Astrocyte (in vitro differentiated cells and primary cell): ENCODE measurements at regions not wholly inside any gene's neighbourhood (a gene's known extent, or its start where the extent isn't known, plus 50 kb on each side); places are given as distances from the start of the nearest gene placed in this dataset.

ENCODE experiments used
- DNase-seq: peaks from one replicate; pipeline ENCODE4 v3.0.0-alpha.2; 2010; ENCODE audit warnings: low read depth
- FAIRE-seq: peaks from 2 replicates; lab custom pipeline; 2011; peaks lifted over from hg19 to GRCh38; lab: Jason Lieb, UNC
- H2AFZ ChIP-seq: 2 replicates; pipeline ENCODE4 v1.6.0; 2012; ENCODE audit warnings: low read depth, low read length, inconsistent platforms
- H3K27ac ChIP-seq: 2 replicates; pipeline ENCODE4 v1.5.1; 2011; ENCODE audit warnings: low read depth, low read length, inconsistent platforms
- H3K27me3 ChIP-seq: 2 replicates; pipeline ENCODE4 v1.6.0; 2011; ENCODE audit warnings: low read length, inconsistent platforms; ENCODE audit not compliant: insufficient read depth
- H3K36me3 ChIP-seq: 2 replicates; pipeline ENCODE4 v1.5.1; 2011; ENCODE audit warnings: low read length, inconsistent platforms; ENCODE audit not compliant: insufficient read depth
- H3K4me1 ChIP-seq: 2 replicates; pipeline ENCODE4 v1.5.1; 2011; ENCODE audit warnings: low read length, inconsistent platforms; ENCODE audit not compliant: insufficient read depth
- H3K4me2 ChIP-seq: 2 replicates; pipeline ENCODE4 v1.6.0; 2012; ENCODE audit warnings: low read length, inconsistent platforms
- H3K4me3 ChIP-seq: 2 replicates; pipeline ENCODE4 v1.5.1; 2011; ENCODE audit warnings: low read depth, mild to moderate bottlenecking, low read length, inconsistent platforms; ENCODE audit not compliant: insufficient read depth
- H3K79me2 ChIP-seq: 2 replicates; pipeline ENCODE4 v1.6.0; 2012; ENCODE audit warnings: mild to moderate bottlenecking, low read length, inconsistent platforms; ENCODE audit not compliant: insufficient read depth
- H3K9ac ChIP-seq: 2 replicates; pipeline ENCODE4 v1.6.0; 2012; ENCODE audit warnings: mild to moderate bottlenecking, low read length, inconsistent platforms
- H3K9me3 ChIP-seq: 2 replicates; pipeline ENCODE4 v1.5.1; 2012; ENCODE audit warnings: low read depth, mild to moderate bottlenecking, low read length, inconsistent platforms; ENCODE audit not compliant: insufficient read depth
- H4K20me1 ChIP-seq: 2 replicates; pipeline ENCODE4 v1.6.0; 2012; ENCODE audit warnings: low read length, inconsistent platforms; ENCODE audit not compliant: insufficient read depth
- H3K27ac Mint-ChIP-seq: one replicate; pipeline ENCODE4 v1.8.0; 2021; ENCODE audit warnings: mild to moderate bottlenecking, mixed read lengths; ENCODE audit not compliant: unreplicated experiment
- H3K27me3 Mint-ChIP-seq: one replicate; pipeline ENCODE4 v1.8.0; 2021; ENCODE audit warnings: low read depth, mixed read lengths; ENCODE audit not compliant: unreplicated experiment
- H3K36me3 Mint-ChIP-seq: one replicate; pipeline ENCODE4 v1.8.0; 2021; ENCODE audit warnings: low read depth, mixed read lengths; ENCODE audit not compliant: unreplicated experiment
- H3K4me1 Mint-ChIP-seq: one replicate; pipeline ENCODE4 v1.8.0; 2021; ENCODE audit warnings: low read depth, mixed read lengths; ENCODE audit not compliant: unreplicated experiment
- H3K4me3 Mint-ChIP-seq: one replicate; pipeline ENCODE4 v1.8.0; 2021; ENCODE audit warnings: mild to moderate bottlenecking, moderate library complexity, mixed read lengths; ENCODE audit not compliant: unreplicated experiment
- H3K9me3 Mint-ChIP-seq: one replicate; pipeline ENCODE4 v1.8.0; 2021; ENCODE audit warnings: mild to moderate bottlenecking, mixed read lengths; ENCODE audit not compliant: unreplicated experiment
- CTCF ChIP-seq: IDR thresholded peaks from 2 replicates; pipeline ENCODE4 v1.5.1; 2011; ENCODE audit warnings: low read depth, mild to moderate bottlenecking, inconsistent platforms, low read length, moderate library complexity; ENCODE audit not compliant: insufficient read depth
- EZH2 ChIP-seq: IDR thresholded peaks from 2 replicates; pipeline ENCODE4 v1.6.1; 2012; ENCODE audit warnings: mild to moderate bottlenecking, low read length, inconsistent platforms; ENCODE audit not compliant: insufficient read depth

GRCh38 chr9:105859428-105860091 is 165.2 kb downstream of the TMEM38B start:
- Histone ChIP-seq H3K27ac (no peak overlapping the region), H2AFZ (no peak overlapping the region), H3K9me3 (no peaks in the 10 kb centered on the region), H3K4me2 (no peak overlapping the region), H3K36me3 (no peaks in the 10 kb centered on the region), H3K4me3 (no peak overlapping the region), H3K4me1 (no peaks in the 10 kb centered on the region), H3K9ac (no peak overlapping the region), H4K20me1 (no peaks in the 10 kb centered on the region), H3K27me3 (no peaks in the 10 kb centered on the region), H3K79me2 (no peaks in the 10 kb centered on the region)
- Mint-ChIP-seq H3K4me1 (peaks cover 12% of the 10 kb centered on the region), H3K36me3 (no peaks in the 10 kb centered on the region), H3K4me3 (no peak overlapping the region), H3K9me3 (no peaks in the 10 kb centered on the region), H3K27me3 (peaks cover 5% of the 10 kb centered on the region), H3K27ac (peak overlapping the region; percentile 38)
- TF ChIP-seq EZH2 (no peak), CTCF (no peak)
- DNase-seq (no peak), FAIRE-seq (no peak)

- no peaks in the 10 kb centered on the region for H3K9me3 ChIP-seq
- no peak overlapping the region for H2AFZ ChIP-seq
- no peak overlapping the region for H3K4me3 Mint-ChIP-seq
- peaks cover 5% of the 10 kb centered on the region for H3K27me3 Mint-ChIP-seq
- H3K27me3 ChIP-seq = no peaks in the 10 kb centered on the region
- H3K9ac ChIP-seq = no peak overlapping the region
- no peaks in the 10 kb centered on the region for H3K36me3 Mint-ChIP-seq
- no peaks in the 10 kb centered on the region for H3K9me3 Mint-ChIP-seq
- TF ChIP-seq CTCF (no peak), EZH2 (no peak)
- DNase-seq (no peak), FAIRE-seq (no peak)
- H3K4me1 Mint-ChIP-seq = peaks cover 12% of the 10 kb centered on the region
- no peak overlapping the region for H3K27ac ChIP-seq
- no peaks in the 10 kb centered on the region for H3K36me3 ChIP-seq
- no peaks in the 10 kb centered on the region for H4K20me1 ChIP-seq
- peak overlapping the region; percentile 50 for H3K27ac Mint-ChIP-seq
- no peaks in the 10 kb centered on the region for H3K4me1 ChIP-seq
- no peak overlapping the region for H3K4me2 ChIP-seq
- no peak overlapping the region for H3K4me3 ChIP-seq
- no peaks in the 10 kb centered on the region for H3K79me2 ChIP-seq
Observed at GRCh38 chr9:105860516-105860915, 166.2 kb downstream of the TMEM38B start.

GRCh38 chr9:105861972-105862371 is 167.6 kb downstream of the TMEM38B start:
- H3K27ac ChIP-seq = no peak overlapping the region
- H3K27ac Mint-ChIP-seq = no peak overlapping the region
- H2AFZ ChIP-seq = no peak overlapping the region
- TF ChIP-seq EZH2 = no peak
- no peak overlapping the region for H3K9ac ChIP-seq
- H3K4me3 Mint-ChIP-seq = no peak overlapping the region
- no peak overlapping the region for H3K4me3 ChIP-seq
- no peak overlapping the region for H3K4me2 ChIP-seq
- H3K4me1 ChIP-seq = no peaks in the 10 kb centered on the region
- H3K27me3 ChIP-seq = no peaks in the 10 kb centered on the region
- H3K36me3 ChIP-seq = no peaks in the 10 kb centered on the region
- H3K36me3 Mint-ChIP-seq = no peaks in the 10 kb centered on the region
- no peaks in the 10 kb centered on the region for H3K9me3 Mint-ChIP-seq
- no peaks in the 10 kb centered on the region for H3K79me2 ChIP-seq
- peaks cover 5% of the 10 kb centered on the region for H3K27me3 Mint-ChIP-seq
- no peaks in the 10 kb centered on the region for H4K20me1 ChIP-seq
- no peak for DNase-seq
- H3K4me1 Mint-ChIP-seq = peaks cover 12% of the 10 kb centered on the region
- no peaks in the 10 kb centered on the region for H3K9me3 ChIP-seq
- no peak for FAIRE-seq
